ENCODE measurements at regions not wholly inside any gene's neighbourhood (a gene's known extent, or its start where the extent isn't known, plus 50 kb on each side); places are given as distances from the start of the nearest gene placed in this dataset.

DNA sequence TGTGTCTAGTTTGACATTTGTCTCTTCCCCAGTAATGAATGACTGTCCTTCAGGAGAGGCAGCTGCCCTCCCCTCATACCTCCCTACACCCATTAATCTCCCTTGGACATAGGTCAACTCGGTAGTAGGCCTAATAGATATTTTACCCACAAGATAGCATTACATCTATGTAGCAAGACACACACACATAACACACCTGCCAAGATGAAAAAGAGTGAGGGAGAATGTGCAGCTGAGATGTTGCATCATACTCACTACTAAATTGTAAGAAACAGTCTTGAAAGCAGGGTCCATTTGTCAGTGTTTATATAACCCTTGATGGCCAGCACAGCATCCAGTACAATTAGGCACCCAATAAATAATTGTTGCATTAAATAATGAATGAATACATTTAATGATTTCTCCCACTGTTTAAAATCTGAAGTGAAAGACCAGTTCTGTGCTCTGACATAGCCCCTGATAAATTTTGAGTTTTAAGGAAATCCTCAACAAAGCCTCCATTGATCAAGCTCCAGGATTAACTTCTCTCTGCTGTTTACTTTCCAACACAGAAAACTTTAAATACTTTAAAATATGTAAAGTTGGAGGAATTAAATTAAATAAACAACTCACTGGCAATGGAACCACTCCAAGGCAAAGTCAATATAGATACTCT is 440.8 kb upstream of the RASGEF1B start:
- TF ChIP-seq PKNOX1 (IDR thresholded peaks at IDR 0.05) (no peak), FOXA1 (IDR thresholded peaks at IDR 0.05) (no peak), ZNF384 (IDR thresholded peaks at IDR 0.05) (no peak), SUZ12 (IDR thresholded peaks at IDR 0.05) (no peak), L3MBTL2 (conservative IDR thresholded peaks at IDR 0.05) (no peak), FOXM1 (IDR thresholded peaks at IDR 0.05; ENCODE audit: borderline replicate concordance) (no peak), NFRKB (IDR thresholded peaks at IDR 0.05) (no peak), HDGF (IDR thresholded peaks at IDR 0.05; ENCODE audit: borderline replicate concordance) (no peak), CTBP1 (IDR thresholded peaks at IDR 0.05; ENCODE audit: borderline replicate concordance) (no peak), ARNT (IDR thresholded peaks at IDR 0.05) (no peak), FOXK2 (IDR thresholded peaks at IDR 0.05) (no peak), SP1 (IDR thresholded peaks at IDR 0.05) (no peak), TARDBP (IDR thresholded peaks at IDR 0.05) (no peak), LEF1 (IDR thresholded peaks at IDR 0.05; ENCODE audit: borderline replicate concordance) (no peak), BHLHE40 (IDR thresholded peaks at IDR 0.05; ENCODE audit: borderline replicate concordance) (no peak), ELF4 (IDR thresholded peaks at IDR 0.05) (no peak)
- no peak for DNase-seq (ENCODE audit: extremely low spot score)
- CTCF ChIA-PET: interaction anchor here (0.6 to 1.3 kb wide), 4 partner anchors 8 to 512 kb away, joined by 3 to 6 read pairs (median 4); no protein-coding TSS in a partner anchor
- POLR2A ChIA-PET: no interaction called here

GRCh38 chr4:81906905-81907304 is 435.2 kb upstream of the RASGEF1B start:
- TF ChIP-seq PKNOX1 (IDR thresholded peaks at IDR 0.05): no peak
- no peak for TF ChIP-seq TARDBP (IDR thresholded peaks at IDR 0.05)
- TF ChIP-seq ARNT (IDR thresholded peaks at IDR 0.05): no peak
- TF ChIP-seq LEF1 (IDR thresholded peaks at IDR 0.05; ENCODE audit: borderline replicate concordance): no peak
- TF ChIP-seq ELF4 (IDR thresholded peaks at IDR 0.05): no peak
- no peak for TF ChIP-seq FOXM1 (IDR thresholded peaks at IDR 0.05; ENCODE audit: borderline replicate concordance)
- no peak for TF ChIP-seq NFRKB (IDR thresholded peaks at IDR 0.05)
- no peak for TF ChIP-seq BHLHE40 (IDR thresholded peaks at IDR 0.05; ENCODE audit: borderline replicate concordance)
- no peak for TF ChIP-seq ZNF384 (IDR thresholded peaks at IDR 0.05)
- TF ChIP-seq FOXK2 (IDR thresholded peaks at IDR 0.05): no peak
- TF ChIP-seq CTBP1 (IDR thresholded peaks at IDR 0.05; ENCODE audit: borderline replicate concordance): no peak
- no peak for TF ChIP-seq SP1 (IDR thresholded peaks at IDR 0.05)
- no peak for TF ChIP-seq HDGF (IDR thresholded peaks at IDR 0.05; ENCODE audit: borderline replicate concordance)
- no peak for TF ChIP-seq SUZ12 (IDR thresholded peaks at IDR 0.05)
- TF ChIP-seq FOXA1 (IDR thresholded peaks at IDR 0.05): no peak
- no peak for TF ChIP-seq L3MBTL2 (conservative IDR thresholded peaks at IDR 0.05)
- CTCF ChIA-PET: no interaction called here
- DNase-seq (ENCODE audit: extremely low spot score): no peak
- POLR2A ChIA-PET: no interaction called here

- no peak for DNase-seq (ENCODE audit: extremely low spot score)
- ChIA-PET CTCF (no interaction called here), POLR2A (no interaction called here)
- TF ChIP-seq ELF4 (IDR thresholded peaks at IDR 0.05): no peak
- TF ChIP-seq CTBP1 (IDR thresholded peaks at IDR 0.05; ENCODE audit: borderline replicate concordance): no peak
- TF ChIP-seq BHLHE40 (IDR thresholded peaks at IDR 0.05; ENCODE audit: borderline replicate concordance): no peak
- TF ChIP-seq TARDBP (IDR thresholded peaks at IDR 0.05): no peak
- no peak for TF ChIP-seq SUZ12 (IDR thresholded peaks at IDR 0.05)
- TF ChIP-seq NFRKB (IDR thresholded peaks at IDR 0.05): no peak
- no peak for TF ChIP-seq LEF1 (IDR thresholded peaks at IDR 0.05; ENCODE audit: borderline replicate concordance)
- TF ChIP-seq PKNOX1 (IDR thresholded peaks at IDR 0.05): no peak
- no peak for TF ChIP-seq HDGF (IDR thresholded peaks at IDR 0.05; ENCODE audit: borderline replicate concordance)
- no peak for TF ChIP-seq ARNT (IDR thresholded peaks at IDR 0.05)
- no peak for TF ChIP-seq FOXA1 (IDR thresholded peaks at IDR 0.05)
- TF ChIP-seq ZNF384 (IDR thresholded peaks at IDR 0.05): no peak
- TF ChIP-seq FOXM1 (IDR thresholded peaks at IDR 0.05; ENCODE audit: borderline replicate concordance): no peak
- TF ChIP-seq L3MBTL2 (conservative IDR thresholded peaks at IDR 0.05): no peak
- TF ChIP-seq FOXK2 (IDR thresholded peaks at IDR 0.05): no peak
- TF ChIP-seq SP1 (IDR thresholded peaks at IDR 0.05): no peak
Observed at GRCh38 chr4:81905971-81906370, 434.3 kb upstream of the RASGEF1B start.

DNA sequence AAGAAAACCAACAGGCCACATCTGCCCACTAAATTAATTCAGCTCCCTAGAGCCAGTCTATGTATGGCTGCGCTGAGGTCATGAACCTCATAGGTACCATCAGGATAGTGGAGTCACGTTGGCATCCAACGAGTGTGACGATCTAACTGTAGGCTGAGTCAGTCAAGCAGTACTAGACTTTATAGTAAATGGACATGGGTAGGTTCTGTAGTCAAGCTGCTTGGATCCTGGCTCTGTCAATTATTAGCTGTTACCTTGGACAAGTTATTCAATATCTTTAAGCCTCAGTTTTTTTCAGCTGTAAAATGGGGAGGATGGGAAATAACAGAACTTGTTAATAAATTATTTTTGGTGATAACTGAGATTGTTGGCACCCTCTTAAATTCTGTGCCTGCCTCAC is 432.4 kb upstream of the RASGEF1B start:
- TF ChIP-seq LEF1 (IDR thresholded peaks at IDR 0.05; ENCODE audit: borderline replicate concordance): no peak
- no peak for TF ChIP-seq L3MBTL2 (conservative IDR thresholded peaks at IDR 0.05)
- TF ChIP-seq CTBP1 (IDR thresholded peaks at IDR 0.05; ENCODE audit: borderline replicate concordance): no peak
- no peak for TF ChIP-seq ARNT (IDR thresholded peaks at IDR 0.05)
- TF ChIP-seq TARDBP (IDR thresholded peaks at IDR 0.05): no peak
- TF ChIP-seq HDGF (IDR thresholded peaks at IDR 0.05; ENCODE audit: borderline replicate concordance): no peak
- no peak for TF ChIP-seq FOXK2 (IDR thresholded peaks at IDR 0.05)
- no peak for TF ChIP-seq FOXA1 (IDR thresholded peaks at IDR 0.05)
- no peak for TF ChIP-seq SP1 (IDR thresholded peaks at IDR 0.05)
- no peak for TF ChIP-seq PKNOX1 (IDR thresholded peaks at IDR 0.05)
- no peak for TF ChIP-seq ZNF384 (IDR thresholded peaks at IDR 0.05)
- TF ChIP-seq SUZ12 (IDR thresholded peaks at IDR 0.05): no peak
- TF ChIP-seq NFRKB (IDR thresholded peaks at IDR 0.05): no peak
- TF ChIP-seq FOXM1 (IDR thresholded peaks at IDR 0.05; ENCODE audit: borderline replicate concordance): no peak
- no peak for TF ChIP-seq BHLHE40 (IDR thresholded peaks at IDR 0.05; ENCODE audit: borderline replicate concordance)
- no peak for TF ChIP-seq ELF4 (IDR thresholded peaks at IDR 0.05)
- DNase-seq (ENCODE audit: extremely low spot score): no peak
- POLR2A ChIA-PET: no interaction called here
- CTCF ChIA-PET: interaction anchor here (1.5 kb wide), 1 partner anchor 9 kb away, joined by 4 read pairs; no protein-coding TSS in a partner anchor

GRCh38 chr4:81903212-81903611 is 431.5 kb upstream of the RASGEF1B start:
- CTCF ChIA-PET: no interaction called here
- TF ChIP-seq HDGF (IDR thresholded peaks at IDR 0.05; ENCODE audit: borderline replicate concordance): no peak
- POLR2A ChIA-PET: no interaction called here
- no peak for DNase-seq (ENCODE audit: extremely low spot score)

Data from HEK293T (cell line).